ENCODE measurements at regions not wholly inside any gene's neighbourhood (a gene's known extent, or its start where the extent isn't known, plus 50 kb on each side); places are given as distances from the start of the nearest gene placed in this dataset.

- DNase-seq (ENCODE audit: low read depth, low spot score) = peak; percentile 90
- no peak overlapping the region for H3K4me3 ChIP-seq (ENCODE audit: low read depth, low read length)
- ChIA-PET POLR2A (interaction anchor here (0.6 kb wide), 1 partner anchor 209 kb away, joined by 3 read pairs; no protein-coding TSS in a partner anchor), CTCF (interaction anchor here (2.8 kb wide), 1 partner anchor 16 kb away, joined by 9 read pairs; no protein-coding TSS in a partner anchor)
- no peak for TF ChIP-seq CTCF (IDR thresholded peaks at IDR 0.05; ENCODE audit: insufficient read depth, low read length, missing control alignments)
These were observed 280.4 kb downstream of the SETD4 start for GRCh38 chr21:35779690-35780570.

- CTCF ChIA-PET = no interaction called here
- TF ChIP-seq CTCF (IDR thresholded peaks at IDR 0.05; ENCODE audit: insufficient read depth, low read length, missing control alignments) = no peak
- DNase-seq (ENCODE audit: low read depth, low spot score) = no peak
- H3K4me3 ChIP-seq (ENCODE audit: low read depth, low read length) = no peak overlapping the region
- POLR2A ChIA-PET = interaction anchor here (0.6 kb wide), 1 partner anchor 104 kb away, joined by 3 read pairs; no protein-coding TSS in a partner anchor
These were observed 281.2 kb downstream of the SETD4 start for GRCh38 chr21:35779167-35779566.

GRCh38 chr21:35777081-35777480 lies 283.2 kb downstream of the SETD4 start:
- no peak for TF ChIP-seq CTCF (IDR thresholded peaks at IDR 0.05; ENCODE audit: insufficient read depth, low read length, missing control alignments)
- ChIA-PET POLR2A (no interaction called here), CTCF (interaction anchor here (1.3 kb wide), 1 partner anchor 63 kb away, joined by 4 read pairs; no protein-coding TSS in a partner anchor)
- DNase-seq (ENCODE audit: low read depth, low spot score) = no peak
- H3K4me3 ChIP-seq (ENCODE audit: low read depth, low read length) = no peak overlapping the region

GRCh38 chr21:35775778-35776544 lies 284.4 kb downstream of the SETD4 start:
- CTCF ChIA-PET = no interaction called here
- no peak for TF ChIP-seq CTCF (IDR thresholded peaks at IDR 0.05; ENCODE audit: insufficient read depth, low read length, missing control alignments)
- POLR2A ChIA-PET = no interaction called here
- no peak overlapping the region for H3K4me3 ChIP-seq (ENCODE audit: low read depth, low read length)
- DNase-seq (ENCODE audit: low read depth, low spot score) = no peak

GRCh38 chr21:35770101-35770945 lies 290.0 kb downstream of the SETD4 start:
- TF ChIP-seq CTCF (IDR thresholded peaks at IDR 0.05; ENCODE audit: insufficient read depth, low read length, missing control alignments) = no peak
- no peak for DNase-seq (ENCODE audit: low read depth, low spot score)
- CTCF ChIA-PET = no interaction called here
- POLR2A ChIA-PET = no interaction called here
- H3K4me3 ChIP-seq (ENCODE audit: low read depth, low read length) = no peak overlapping the region

Data from AG04449 (cell line).